Loucy (cell line): ENCODE measurements at regions not wholly inside any gene's neighbourhood (a gene's known extent, or its start where the extent isn't known, plus 50 kb on each side); places are given as distances from the start of the nearest gene placed in this dataset.

Experiments
- H2AFZ ChIP-seq: fragments of 200-600 bp; sonication (generic); 2 replicates; pipeline ENCODE4 v1.6.0; 2016; ENCODE audit warnings: antibody characterized with exemption, mild to moderate bottlenecking, low read length, moderate library complexity
- H3F3A ChIP-seq: fragments of 200-600 bp; 2 replicates; pipeline ENCODE4 v1.6.0; 2016; ENCODE audit warnings: antibody characterized with exemption, low read depth, mild to moderate bottlenecking
- H3K27me3 ChIP-seq: fragments of 200-600 bp; sonication (generic); 2 replicates; pipeline ENCODE4 v1.6.1; 2014; ENCODE audit warnings: low read length, mild to moderate bottlenecking; ENCODE audit not compliant: insufficient read depth, poor library complexity, severe bottlenecking
- H3K36me3 ChIP-seq: fragments of 200-600 bp; sonication (generic); 2 replicates; pipeline ENCODE4 v1.6.1; 2016; ENCODE audit warnings: low read length; ENCODE audit not compliant: insufficient read depth
- H3K4me1 ChIP-seq: fragments of 200-600 bp; sonication (generic); 2 replicates; pipeline ENCODE4 v1.5.1; 2014; ENCODE audit warnings: low read length, mild to moderate bottlenecking; ENCODE audit not compliant: insufficient read depth, poor library complexity, severe bottlenecking
- H3K4me2 ChIP-seq: fragments of 200-600 bp; sonication (generic); 2 replicates; pipeline ENCODE4 v1.6.0; 2014; ENCODE audit warnings: antibody characterized with exemption, low read length, low read depth, mild to moderate bottlenecking; ENCODE audit not compliant: poor library complexity, severe bottlenecking
- H3K4me3 ChIP-seq: fragments of 200-600 bp; sonication (generic); 2 replicates; pipeline ENCODE4 v1.5.1; 2014; ENCODE audit warnings: low read length, mild to moderate bottlenecking, mixed read lengths; ENCODE audit not compliant: poor library complexity, severe bottlenecking
- H3K79me2 ChIP-seq: fragments of 200-600 bp; sonication (generic); 2 replicates; pipeline ENCODE4 v1.6.1; 2014; ENCODE audit warnings: low read length; ENCODE audit not compliant: insufficient read depth
- H3K9ac ChIP-seq: fragments of 200-600 bp; sonication (generic); 2 replicates; pipeline ENCODE4 v1.6.0; 2014; ENCODE audit warnings: mild to moderate bottlenecking, low read depth, low read length, moderate library complexity; ENCODE audit not compliant: poor library complexity, severe bottlenecking
- H3K9me2 ChIP-seq: fragments of 200-600 bp; sonication (generic); replicated peaks from 2 replicates; pipeline ENCODE4 v1.6.1; 2016; ENCODE audit warnings: low read depth, low read length, mixed read lengths
- H3K9me3 ChIP-seq: fragments of 200-600 bp; sonication (generic); 2 replicates; pipeline ENCODE4 v1.6.1; 2014; ENCODE audit warnings: mild to moderate bottlenecking, antibody characterized with exemption, low read length, low read depth; ENCODE audit not compliant: insufficient read depth
- H4K20me1 ChIP-seq: fragments of 200-600 bp; sonication (generic); 2 replicates; pipeline ENCODE4 v1.6.0; 2014; ENCODE audit warnings: antibody characterized with exemption, low read length, mild to moderate bottlenecking; ENCODE audit not compliant: insufficient read depth, poor library complexity, severe bottlenecking
- CTCF ChIP-seq: fragments of 200-600 bp; sonication (generic); conservative IDR thresholded peaks from 2 replicates; pipeline ENCODE4 v1.5.1; 2014; ENCODE audit warnings: mild to moderate bottlenecking, antibody characterized with exemption, low read length
- EZH2phosphoT487 ChIP-seq: fragments of 200-600 bp; IDR thresholded peaks from 2 replicates; pipeline ENCODE4 v1.6.1; 2018; ENCODE audit warnings: antibody characterized with exemption, mild to moderate bottlenecking, moderate library complexity, borderline replicate concordance

GRCh38 chr2:107337209-107337898 is 451.4 kb upstream of the ST6GAL2 start:
- Histone ChIP-seq H3K9me2 (no peaks in the 10 kb centered on the region), H3K36me3 (no peaks in the 10 kb centered on the region), H3K9me3 (no peaks in the 10 kb centered on the region), H4K20me1 (no peaks in the 10 kb centered on the region), H2AFZ (no peak overlapping the region), H3F3A (no peaks in the 10 kb centered on the region), H3K4me3 (no peak overlapping the region), H3K9ac (no peak overlapping the region), H3K27me3 (no peaks in the 10 kb centered on the region), H3K79me2 (no peaks in the 10 kb centered on the region), H3K4me2 (no peak overlapping the region), H3K4me1 (no peaks in the 10 kb centered on the region)
- TF ChIP-seq CTCF: no peak
- no peak for TF ChIP-seq EZH2phosphoT487

GRCh38 chr2:107338059-107338458 is 452.1 kb upstream of the ST6GAL2 start:
- Histone ChIP-seq H3K79me2 (no peaks in the 10 kb centered on the region), H3K9me2 (no peaks in the 10 kb centered on the region), H4K20me1 (no peaks in the 10 kb centered on the region), H3K9ac (no peak overlapping the region), H3K36me3 (no peaks in the 10 kb centered on the region), H3K9me3 (no peaks in the 10 kb centered on the region), H2AFZ (no peak overlapping the region), H3K27me3 (no peaks in the 10 kb centered on the region), H3K4me1 (no peaks in the 10 kb centered on the region), H3K4me3 (no peak overlapping the region), H3F3A (no peaks in the 10 kb centered on the region), H3K4me2 (no peak overlapping the region)
- no peak for TF ChIP-seq CTCF
- TF ChIP-seq EZH2phosphoT487: no peak

GRCh38 chr2:107338571-107338970 is 452.6 kb upstream of the ST6GAL2 start:
- H3K9ac ChIP-seq: no peak overlapping the region
- no peaks in the 10 kb centered on the region for H3K4me1 ChIP-seq
- no peaks in the 10 kb centered on the region for H4K20me1 ChIP-seq
- H3K36me3 ChIP-seq: no peaks in the 10 kb centered on the region
- H3K27me3 ChIP-seq: no peaks in the 10 kb centered on the region
- H3K79me2 ChIP-seq: no peaks in the 10 kb centered on the region
- no peaks in the 10 kb centered on the region for H3K9me2 ChIP-seq
- TF ChIP-seq CTCF (no peak), EZH2phosphoT487 (no peak)
- no peaks in the 10 kb centered on the region for H3K9me3 ChIP-seq
- no peak overlapping the region for H3K4me2 ChIP-seq
- H3K4me3 ChIP-seq: no peak overlapping the region
- H3F3A ChIP-seq: no peaks in the 10 kb centered on the region
- H2AFZ ChIP-seq: no peak overlapping the region
